HG02938 (cell line): ENCODE measurements at regions not wholly inside any gene's neighbourhood (a gene's known extent, or its start where the extent isn't known, plus 50 kb on each side); places are given as distances from the start of the nearest gene placed in this dataset.

Experiments used
- ATAC-seq: cut with Tn5 transposase; IDR thresholded peaks from one replicate; pipeline ENCODE4 v1.9.1; 2021; ENCODE audit warnings: mild to moderate bottlenecking, moderate library complexity; ENCODE audit not compliant: unreplicated experiment

DNA sequence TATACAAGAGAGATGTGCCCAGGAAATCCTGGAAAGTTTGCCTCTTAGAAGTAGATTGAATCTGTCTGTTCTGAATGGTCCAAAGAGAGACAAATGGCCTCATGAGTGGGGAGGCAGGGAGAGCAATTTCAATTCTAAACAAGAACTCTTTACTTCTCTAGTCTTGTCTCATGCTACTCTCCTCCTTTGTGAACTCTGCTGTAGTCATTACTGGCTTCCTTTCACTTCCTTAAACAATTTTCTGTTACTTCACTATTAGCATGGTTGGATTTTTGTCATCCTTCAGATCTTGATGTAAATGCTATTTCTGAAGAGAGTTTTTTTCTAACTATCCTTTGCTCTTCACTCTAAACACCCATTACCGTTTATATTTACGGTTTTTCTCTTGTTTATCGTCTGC lies 54.0 kb upstream of the GRIN3A start:
- ATAC-seq: no peak

DNA sequence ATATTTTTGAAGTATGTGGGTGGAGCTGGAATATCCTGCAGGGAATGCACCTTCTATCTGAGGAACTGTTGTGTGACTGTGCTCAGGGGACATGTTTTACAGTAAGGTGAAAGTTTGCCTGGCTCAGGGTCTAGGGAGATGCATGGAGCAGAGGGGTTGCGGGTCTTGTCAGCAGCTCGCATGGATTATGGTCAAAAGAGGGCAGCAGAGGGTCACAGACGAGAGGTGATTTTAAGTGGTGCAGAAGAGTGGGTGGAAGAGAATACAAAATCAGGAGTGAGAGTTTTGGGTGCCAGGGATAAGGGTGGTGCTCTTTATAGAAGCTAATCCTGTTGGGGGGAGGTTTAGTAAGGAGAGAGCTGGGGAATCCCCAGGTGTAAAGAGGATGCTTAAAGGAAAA lies 53.5 kb upstream of the GRIN3A start:
- ATAC-seq: no peak

DNA sequence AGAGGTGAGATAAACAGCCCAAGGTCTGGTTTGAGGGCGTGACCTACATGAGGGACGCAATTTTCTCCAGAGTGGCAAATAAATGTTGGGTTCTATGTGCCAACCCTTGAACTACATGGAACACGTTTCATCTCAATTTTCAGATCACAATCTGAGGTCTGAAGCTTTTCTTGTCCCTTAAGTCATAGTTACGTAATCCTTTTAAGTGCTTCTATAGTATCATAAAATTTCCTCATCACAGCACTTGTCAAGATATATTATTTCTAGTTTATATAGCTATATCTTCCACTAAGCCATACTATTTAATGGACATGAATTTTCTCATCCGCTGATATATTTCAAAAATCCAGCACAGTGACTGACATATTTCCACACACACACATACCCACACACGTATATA lies 53.1 kb upstream of the GRIN3A start:
- no peak for ATAC-seq
